ENCODE measurements at regions not wholly inside any gene's neighbourhood (a gene's known extent, or its start where the extent isn't known, plus 50 kb on each side); places are given as distances from the start of the nearest gene placed in this dataset.

DNA sequence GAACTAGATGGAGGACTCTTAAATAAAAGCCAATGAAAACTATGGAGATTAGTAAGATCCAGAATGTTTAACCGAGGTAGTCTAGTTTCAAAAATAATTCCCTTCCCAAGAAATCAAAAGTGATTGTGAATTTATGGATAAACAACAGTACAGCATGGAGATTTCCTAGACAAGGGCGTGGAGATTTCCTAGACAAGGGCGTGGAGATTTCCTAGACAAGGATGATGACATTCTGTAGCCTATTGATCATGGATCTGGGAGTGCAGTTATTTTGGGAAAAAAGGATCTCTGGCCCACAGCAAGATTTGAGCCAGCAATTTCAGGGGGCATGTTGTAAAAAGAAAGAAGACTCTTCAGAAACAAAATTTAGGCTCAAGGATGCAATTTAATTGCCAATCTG is 175.3 kb downstream of the RAP2B start:
- TF ChIP-seq, protein P1, sequence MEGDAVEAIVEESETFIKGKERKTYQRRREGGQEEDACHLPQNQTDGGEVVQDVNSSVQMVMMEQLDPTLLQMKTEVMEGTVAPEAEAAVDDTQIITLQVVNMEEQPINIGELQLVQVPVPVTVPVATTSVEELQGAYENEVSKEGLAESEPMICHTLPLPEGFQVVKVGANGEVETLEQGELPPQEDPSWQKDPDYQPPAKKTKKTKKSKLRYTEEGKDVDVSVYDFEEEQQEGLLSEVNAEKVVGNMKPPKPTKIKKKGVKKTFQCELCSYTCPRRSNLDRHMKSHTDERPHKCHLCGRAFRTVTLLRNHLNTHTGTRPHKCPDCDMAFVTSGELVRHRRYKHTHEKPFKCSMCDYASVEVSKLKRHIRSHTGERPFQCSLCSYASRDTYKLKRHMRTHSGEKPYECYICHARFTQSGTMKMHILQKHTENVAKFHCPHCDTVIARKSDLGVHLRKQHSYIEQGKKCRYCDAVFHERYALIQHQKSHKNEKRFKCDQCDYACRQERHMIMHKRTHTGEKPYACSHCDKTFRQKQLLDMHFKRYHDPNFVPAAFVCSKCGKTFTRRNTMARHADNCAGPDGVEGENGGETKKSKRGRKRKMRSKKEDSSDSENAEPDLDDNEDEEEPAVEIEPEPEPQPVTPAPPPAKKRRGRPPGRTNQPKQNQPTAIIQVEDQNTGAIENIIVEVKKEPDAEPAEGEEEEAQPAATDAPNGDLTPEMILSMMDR (IDR thresholded peaks at IDR 0.05): no peak
- no peak for TF ChIP-seq EP300 (IDR thresholded peaks at IDR 0.05)
- TF ChIP-seq POLR2A (IDR thresholded peaks at IDR 0.05; ENCODE audit: low read depth): no peak
- TF ChIP-seq POLR2AphosphoS5 (IDR thresholded peaks at IDR 0.05): no peak

Data from esophagus muscularis mucosa (tissue), 4 donors.